AG10803 (cell line): ENCODE measurements at regions not wholly inside any gene's neighbourhood (a gene's known extent, or its start where the extent isn't known, plus 50 kb on each side); places are given as distances from the start of the nearest gene placed in this dataset.

Experiments
- DNase-seq: peaks from one replicate; pipeline ENCODE4 v3.0.0; 2010; ENCODE audit warnings: low read depth
- H3K4me3 ChIP-seq: 2 replicates; pipeline ENCODE4 v1.5.1; 2011; ENCODE audit warnings: mild to moderate bottlenecking, low read length, control low read depth
- TF ChIP-seq, protein P1 (sequence below): conservative IDR thresholded peaks from 2 replicates; pipeline ENCODE4 v1.5.1; 2011; ENCODE audit warnings: mild to moderate bottlenecking, low read length, control low read depth, inconsistent platforms

DNA sequence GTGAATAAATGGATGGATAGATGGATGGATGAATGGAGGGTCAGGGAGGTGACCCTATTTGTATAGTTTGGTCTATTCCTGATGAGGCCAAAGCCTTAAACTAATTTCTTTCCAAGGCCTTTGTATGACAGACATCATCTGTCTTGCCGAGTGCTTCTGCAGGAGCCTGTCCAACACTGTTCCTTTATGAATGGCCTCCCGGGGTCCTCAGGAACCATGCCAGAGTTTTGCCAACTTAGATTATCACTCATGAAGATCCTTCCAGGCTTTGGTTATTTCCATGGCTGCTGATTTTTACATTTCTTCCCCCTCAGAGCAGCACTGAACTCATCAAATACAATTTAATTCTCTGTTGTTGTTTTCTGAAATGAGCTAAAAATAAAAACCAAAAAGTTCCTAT lies 133.0 kb upstream of the SOX2 start:
- TF ChIP-seq, protein P1, sequence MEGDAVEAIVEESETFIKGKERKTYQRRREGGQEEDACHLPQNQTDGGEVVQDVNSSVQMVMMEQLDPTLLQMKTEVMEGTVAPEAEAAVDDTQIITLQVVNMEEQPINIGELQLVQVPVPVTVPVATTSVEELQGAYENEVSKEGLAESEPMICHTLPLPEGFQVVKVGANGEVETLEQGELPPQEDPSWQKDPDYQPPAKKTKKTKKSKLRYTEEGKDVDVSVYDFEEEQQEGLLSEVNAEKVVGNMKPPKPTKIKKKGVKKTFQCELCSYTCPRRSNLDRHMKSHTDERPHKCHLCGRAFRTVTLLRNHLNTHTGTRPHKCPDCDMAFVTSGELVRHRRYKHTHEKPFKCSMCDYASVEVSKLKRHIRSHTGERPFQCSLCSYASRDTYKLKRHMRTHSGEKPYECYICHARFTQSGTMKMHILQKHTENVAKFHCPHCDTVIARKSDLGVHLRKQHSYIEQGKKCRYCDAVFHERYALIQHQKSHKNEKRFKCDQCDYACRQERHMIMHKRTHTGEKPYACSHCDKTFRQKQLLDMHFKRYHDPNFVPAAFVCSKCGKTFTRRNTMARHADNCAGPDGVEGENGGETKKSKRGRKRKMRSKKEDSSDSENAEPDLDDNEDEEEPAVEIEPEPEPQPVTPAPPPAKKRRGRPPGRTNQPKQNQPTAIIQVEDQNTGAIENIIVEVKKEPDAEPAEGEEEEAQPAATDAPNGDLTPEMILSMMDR: no peak
- no peak for DNase-seq
- no peak overlapping the region for H3K4me3 ChIP-seq

DNA sequence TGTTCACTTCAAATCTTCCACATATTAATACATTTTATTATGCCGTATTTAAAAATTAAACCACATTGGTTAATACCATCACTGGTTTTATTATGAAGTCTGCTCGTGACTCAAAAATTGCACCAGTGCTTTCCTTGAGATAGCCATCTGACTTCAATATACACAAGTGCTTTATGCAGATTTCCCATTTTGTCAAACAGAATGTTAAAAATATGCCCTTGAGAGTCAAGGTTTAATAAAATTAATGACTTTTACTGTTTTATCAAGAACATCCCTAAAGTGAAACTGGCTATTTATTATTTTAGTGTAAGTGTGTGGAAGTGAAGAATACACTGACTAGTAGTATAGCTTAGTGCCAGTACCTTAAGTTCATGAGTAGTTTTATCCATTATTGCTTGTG lies 139.3 kb upstream of the SOX2 start:
- no peak overlapping the region for H3K4me3 ChIP-seq
- no peak for DNase-seq
- TF ChIP-seq, protein P1: no peak

DNA sequence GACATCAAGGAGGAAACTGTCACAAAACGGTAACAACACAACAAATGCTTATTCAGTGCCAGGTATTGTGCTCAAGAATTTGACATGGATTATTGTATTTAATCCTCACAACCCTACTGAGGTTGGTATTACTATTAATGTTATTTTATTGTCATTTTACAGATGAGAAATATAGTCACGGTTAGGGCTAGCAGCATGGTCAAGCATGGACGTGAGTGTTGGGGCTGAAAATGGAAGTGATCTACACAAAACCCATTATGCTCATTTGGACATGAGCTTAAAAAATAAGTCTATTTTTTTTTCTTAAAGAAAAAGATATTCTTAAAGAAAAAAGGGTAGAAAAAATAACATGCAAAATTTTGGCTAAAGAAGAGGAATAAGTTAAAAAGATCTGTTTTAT lies 141.3 kb upstream of the SOX2 start:
- H3K4me3 ChIP-seq: no peak overlapping the region
- TF ChIP-seq, protein P1: no peak
- DNase-seq: no peak

DNA sequence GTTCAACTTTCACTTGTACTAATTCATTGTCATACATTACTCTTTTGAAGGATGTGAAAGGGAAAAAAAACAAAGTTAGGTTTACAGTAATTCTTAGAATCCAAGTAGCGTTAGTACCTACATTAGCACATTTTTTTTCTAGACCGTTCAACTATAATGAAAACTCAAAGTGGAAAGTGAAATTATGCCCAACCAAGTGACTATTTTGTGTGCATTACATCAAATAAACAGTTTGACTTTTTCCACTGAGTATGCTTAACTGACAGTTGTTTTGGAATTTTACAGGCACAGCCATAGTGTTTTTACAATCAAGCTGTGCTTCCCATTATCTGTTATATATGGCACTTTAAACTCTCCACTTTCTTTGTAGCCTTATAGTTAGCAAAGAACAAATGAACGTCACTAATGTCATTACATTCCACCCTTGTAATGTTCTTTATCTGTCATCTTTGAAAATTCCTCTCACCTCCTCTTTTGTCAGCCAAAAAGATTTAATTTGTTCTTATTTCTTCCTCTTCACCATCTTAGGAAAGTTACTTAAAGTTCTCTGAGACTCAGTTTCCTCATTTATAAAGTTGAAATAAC lies 142.3 kb upstream of the SOX2 start:
- no peak overlapping the region for H3K4me3 ChIP-seq
- no peak for DNase-seq
- TF ChIP-seq, protein P1: no peak

DNA sequence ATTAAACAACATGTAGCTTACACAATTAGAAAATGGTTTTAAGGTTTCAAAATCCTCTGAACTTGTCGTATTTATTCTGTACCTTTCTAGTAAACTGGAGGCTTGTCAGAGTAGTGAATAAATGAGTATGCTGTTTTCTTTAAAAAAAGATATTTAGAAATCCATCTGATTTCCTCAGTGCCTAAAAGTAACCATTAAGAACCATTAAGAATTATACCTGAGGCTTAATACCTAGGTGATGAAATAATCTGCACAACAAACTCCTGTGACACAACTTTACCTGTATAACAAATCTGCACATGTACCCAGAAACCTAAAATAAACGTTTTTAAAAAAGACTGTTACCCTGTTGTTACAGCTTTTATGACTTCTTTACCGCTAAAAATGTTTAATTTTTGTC lies 143.0 kb upstream of the SOX2 start:
- TF ChIP-seq, protein P1: no peak
- no peak for DNase-seq
- H3K4me3 ChIP-seq: no peak overlapping the region

DNA sequence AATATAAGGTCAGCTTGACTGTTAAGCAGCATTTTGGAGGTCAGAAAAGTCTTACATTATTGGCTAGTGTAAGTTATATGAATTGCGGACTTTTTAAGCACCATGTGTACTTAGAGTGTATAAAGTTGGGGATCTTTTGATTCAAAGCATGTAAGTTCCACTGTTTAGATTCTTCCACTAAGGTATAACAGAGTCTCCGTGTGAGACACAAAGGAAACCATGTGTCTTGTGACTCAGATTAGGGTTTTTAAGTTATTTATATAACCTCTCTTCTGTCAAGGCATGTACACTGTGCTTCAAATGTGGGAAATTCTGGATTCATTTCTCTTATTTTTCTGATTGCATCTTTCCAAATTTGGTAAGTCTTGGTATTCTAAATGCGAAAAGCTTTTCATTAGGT lies 143.5 kb upstream of the SOX2 start:
- TF ChIP-seq, protein P1: no peak
- no peak overlapping the region for H3K4me3 ChIP-seq
- no peak for DNase-seq

DNA sequence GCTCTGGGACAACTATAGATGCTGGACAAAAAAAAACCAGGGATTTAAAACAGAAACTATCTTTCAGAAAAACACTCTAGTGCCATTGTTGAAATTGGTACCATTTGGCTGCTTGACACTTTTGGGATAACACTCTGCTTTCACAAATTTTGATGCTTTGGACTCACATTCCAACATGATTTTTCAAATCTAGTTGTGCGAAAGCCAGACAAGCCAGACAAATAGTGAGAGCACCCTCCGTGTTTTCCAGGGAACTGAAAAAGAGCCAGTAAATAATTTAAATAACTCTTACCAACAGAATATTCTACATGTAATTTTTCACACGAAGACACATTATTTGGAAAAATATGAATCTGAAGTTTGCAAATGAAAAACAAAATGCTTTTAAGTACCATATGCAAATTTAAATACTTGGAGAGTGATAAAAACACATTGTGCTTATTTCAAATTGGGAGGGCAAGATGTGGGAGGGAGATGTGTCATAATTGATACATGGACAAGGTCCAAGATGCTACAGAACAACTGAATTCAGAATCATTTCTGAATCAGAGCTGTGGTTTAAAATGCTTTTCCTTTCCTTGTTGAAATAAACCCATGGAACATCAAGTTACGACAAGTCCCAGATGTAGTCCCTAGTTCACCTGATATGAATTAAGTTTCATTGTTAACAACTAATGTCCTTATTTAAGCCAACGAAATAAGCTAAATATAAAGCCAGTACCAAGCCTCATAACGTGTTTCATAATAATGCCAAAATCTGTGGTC lies 144.2 kb upstream of the SOX2 start:
- DNase-seq: no peak
- TF ChIP-seq, protein P1: no peak
- H3K4me3 ChIP-seq: no peak overlapping the region
